GM13977 (cell line): ENCODE measurements at regions not wholly inside any gene's neighbourhood (a gene's known extent, or its start where the extent isn't known, plus 50 kb on each side); places are given as distances from the start of the nearest gene placed in this dataset.

Experiments
- DNase-seq: peaks from one replicate; pipeline ENCODE4 v3.0.0; 2012; ENCODE audit warnings: low spot score
- CTCF ChIP-seq: IDR thresholded peaks from 2 replicates; pipeline ENCODE4 v1.5.1; 2012; ENCODE audit warnings: mild to moderate bottlenecking, control low read depth; ENCODE audit not compliant: insufficient read depth; ENCODE audit errors: extremely low read depth, missing control alignments
- in situ Hi-C: fragments of 300-500 bp; cut with MboI; formaldehyde crosslinking; loops from one replicate; pipeline ENCODE4 v1.12.0; 2022; ENCODE audit warnings: low sequenced_read_pairs, low pct_unique_long_range_greater_than_20kb, mixed read lengths, inconsistent platforms; ENCODE audit not compliant: unreplicated experiment

GRCh38 chr10:4639960-4640359 is 186.0 kb upstream of the AKR1E2 start:
- no peak for TF ChIP-seq CTCF

GRCh38 chr10:4638099-4638498 is 187.9 kb upstream of the AKR1E2 start:
- TF ChIP-seq CTCF, result no peak
- DNase-seq, result no peak
- in situ Hi-C loops, result no loop called here

More at GRCh38 chr10:4639960-4640359, 186.0 kb upstream of the AKR1E2 start:
- in situ Hi-C loops, result no loop called here
- no peak for DNase-seq

- in situ Hi-C loops, result no loop called here
- TF ChIP-seq CTCF, result no peak
- DNase-seq, result no peak
Measured at GRCh38 chr10:4637657-4638056, 188.3 kb upstream of the AKR1E2 start.

- in situ Hi-C loops, result no loop called here
- TF ChIP-seq CTCF, result no peak
- DNase-seq, result no peak
Measured at GRCh38 chr10:4635883-4636282, 190.1 kb upstream of the AKR1E2 start.

GRCh38 chr10:4635388-4635787 is 190.6 kb upstream of the AKR1E2 start:
- in situ Hi-C loops, result no loop called here
- TF ChIP-seq CTCF, result no peak
- DNase-seq, result no peak

- no peak for DNase-seq
- in situ Hi-C loops, result no loop called here
- no peak for TF ChIP-seq CTCF
Measured at GRCh38 chr10:4633776-4634175, 192.2 kb upstream of the AKR1E2 start.

GRCh38 chr10:4633186-4633585 is 192.8 kb upstream of the AKR1E2 start:
- TF ChIP-seq CTCF, result no peak

More at GRCh38 chr10:4633186-4633585, 192.8 kb upstream of the AKR1E2 start:
- no peak for DNase-seq
- in situ Hi-C loops, result no loop called here
